Urinary bladder (tissue), 3 donors: ENCODE measurements at regions not wholly inside any gene's neighbourhood (a gene's known extent, or its start where the extent isn't known, plus 50 kb on each side); places are given as distances from the start of the nearest gene placed in this dataset.

ENCODE experiments used
- DNase-seq: peaks from one replicate; pipeline ENCODE4 v3.0.0-alpha.2; 2015; ENCODE audit errors: extremely low spot score
- H3K27ac ChIP-seq: one replicate; pipeline ENCODE4 v1.5.1; 2013; ENCODE audit warnings: low read depth, mild to moderate bottlenecking, moderate library complexity
- H3K36me3 ChIP-seq: one replicate; pipeline ENCODE4 v1.6.1; 2013; ENCODE audit warnings: mild to moderate bottlenecking, moderate library complexity; ENCODE audit not compliant: insufficient read depth
- H3K4me1 ChIP-seq: one replicate; pipeline ENCODE4 v1.6.1; 2013; ENCODE audit warnings: mild to moderate bottlenecking, moderate library complexity; ENCODE audit not compliant: insufficient read depth
- H3K4me3 ChIP-seq: one replicate; pipeline ENCODE4 v1.5.1; 2013; ENCODE audit warnings: low read depth, low read length
- WGBS: extraction: QIAGEN DNeasy Blood & Tissue Kit; methylation state at CpG from one replicate; pipeline ENCODE4 v1.1.7; 2013; 5-methylcytosine and 5-hydroxymethylcytosine counted together
- donor health status: healthy with polysubstance abuse.
- donor health status: healthy.

DNA sequence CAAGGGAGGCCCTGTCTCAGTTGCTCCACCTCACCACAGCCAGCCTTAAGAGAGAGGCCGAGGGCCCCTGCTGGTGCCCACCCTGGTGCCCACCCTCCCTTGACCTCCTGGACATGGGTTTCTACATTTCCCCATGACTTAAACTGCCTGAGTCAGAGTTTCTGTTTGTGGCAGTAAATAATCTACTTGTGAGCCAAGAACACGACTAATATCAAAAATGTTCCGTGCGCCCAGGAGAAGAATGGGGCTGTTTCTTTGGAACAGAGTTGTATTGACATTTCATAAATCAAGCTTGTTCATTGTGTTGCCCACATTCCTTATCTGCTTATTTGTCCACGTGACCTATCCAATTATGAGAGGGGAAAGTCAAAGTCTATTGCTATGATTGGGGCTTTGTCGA is 143.5 kb downstream of the ANKRD60 start:
- no peaks in the 10 kb centered on the region for H3K36me3 ChIP-seq
- no peak for DNase-seq
- H3K4me1 ChIP-seq: no peaks in the 10 kb centered on the region
- H3K27ac ChIP-seq: no peak overlapping the region
- 82% methylated on average over 6 of the region's 6 CpGs for WGBS
- H3K4me3 ChIP-seq: no peak overlapping the region

- Histone ChIP-seq H3K4me3 (no peak overlapping the region), H3K4me1 (no peaks in the 10 kb centered on the region), H3K27ac (no peak overlapping the region), H3K36me3 (no peaks in the 10 kb centered on the region)
- DNase-seq: no peak
- WGBS: 90% methylated on average over 7 of the region's 7 CpGs
Observed at GRCh38 chr20:58084566-58084965, 143.9 kb downstream of the ANKRD60 start.

DNA sequence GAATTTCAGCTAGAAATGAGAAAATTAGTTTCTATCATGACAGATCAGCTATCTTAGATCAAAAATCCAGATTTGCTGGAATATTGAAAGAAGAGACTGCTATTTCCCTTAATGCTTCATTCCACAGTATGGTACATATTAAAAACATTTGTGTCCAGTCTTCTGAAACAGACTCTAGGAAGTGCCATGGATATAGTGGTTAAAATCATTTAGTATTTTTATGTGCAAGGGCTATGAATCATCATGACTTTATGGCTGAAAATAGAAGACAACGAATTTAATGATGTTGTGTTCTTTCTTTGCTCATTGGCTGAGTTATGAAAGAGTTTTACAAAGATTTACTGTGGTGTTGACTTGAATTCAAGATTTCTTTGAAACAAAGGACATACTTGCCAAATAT is 146.6 kb downstream of the ANKRD60 start:
- Histone ChIP-seq H3K27ac (no peak overlapping the region), H3K4me1 (no peaks in the 10 kb centered on the region)
- DNase-seq: peak; percentile 75

GRCh38 chr20:58078741-58079522 is 149.5 kb downstream of the ANKRD60 start:
- Histone ChIP-seq H3K27ac (no peak overlapping the region), H3K4me1 (no peaks in the 10 kb centered on the region)
- WGBS: 39% methylated on average over 7 of the region's 7 CpGs

More for the DNA sequence above, 146.6 kb downstream of the ANKRD60 start:
- WGBS: 13% methylated on average over 1 of the region's 1 CpG
- no peaks in the 10 kb centered on the region for H3K36me3 ChIP-seq
- H3K4me3 ChIP-seq: no peak overlapping the region

DNA sequence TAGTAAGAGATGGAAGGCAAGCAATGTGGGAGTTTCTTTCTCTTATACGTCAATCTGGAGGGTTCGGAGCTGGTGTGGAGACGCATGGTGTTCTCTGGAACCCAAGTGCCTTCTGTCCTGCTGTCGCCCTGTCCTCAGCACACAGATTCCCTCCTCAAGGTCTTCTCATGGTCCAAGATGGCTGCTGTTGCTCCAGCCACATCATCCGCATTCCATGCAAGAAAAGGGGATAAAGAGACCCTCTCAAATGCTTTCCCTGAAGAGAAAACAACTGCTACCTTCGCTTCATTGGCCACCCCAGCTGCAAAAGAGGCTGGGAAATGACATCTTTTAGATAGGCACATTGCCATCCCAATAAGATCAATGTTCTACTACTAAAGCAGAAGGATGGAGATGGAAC is 151.2 kb downstream of the ANKRD60 start:
- Histone ChIP-seq H3K4me3 (no peak overlapping the region), H3K27ac (no peak overlapping the region), H3K4me1 (no peaks in the 10 kb centered on the region), H3K36me3 (no peaks in the 10 kb centered on the region)
- no peak for DNase-seq
- 96% methylated on average over 6 of the region's 6 CpGs for WGBS

More at GRCh38 chr20:58078741-58079522, 149.5 kb downstream of the ANKRD60 start:
- no peaks in the 10 kb centered on the region for H3K36me3 ChIP-seq
- H3K4me3 ChIP-seq: no peak overlapping the region
- no peak for DNase-seq

DNA sequence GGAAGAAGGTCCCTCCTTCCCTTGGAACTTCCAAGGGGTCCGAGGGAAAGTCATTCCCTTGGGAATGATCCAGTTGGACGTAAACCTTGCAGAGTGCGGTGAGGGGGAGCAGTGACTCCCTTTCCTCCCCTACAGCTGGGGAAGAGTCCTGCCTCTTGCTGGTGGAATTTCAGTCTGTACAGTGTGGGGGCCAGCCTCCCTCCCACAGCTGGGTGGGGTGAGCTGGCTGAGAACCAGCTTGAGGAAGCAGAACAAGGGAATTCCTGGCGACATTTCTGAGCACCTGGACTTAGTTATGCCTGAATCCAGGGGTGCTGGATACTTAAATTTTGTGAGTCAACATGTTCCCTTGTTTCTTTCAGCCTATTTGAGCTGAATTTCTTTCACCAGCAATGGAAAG is 152.0 kb downstream of the ANKRD60 start:
- 53% methylated on average over 4 of the region's 4 CpGs for WGBS
- H3K27ac ChIP-seq: no peak overlapping the region
- no peak for DNase-seq
- H3K4me1 ChIP-seq: no peaks in the 10 kb centered on the region
- no peak overlapping the region for H3K4me3 ChIP-seq
- no peaks in the 10 kb centered on the region for H3K36me3 ChIP-seq

- no peak for DNase-seq
- Histone ChIP-seq H3K4me1 (no peaks in the 10 kb centered on the region), H3K27ac (no peak overlapping the region), H3K4me3 (no peak overlapping the region), H3K36me3 (no peaks in the 10 kb centered on the region)
- 92% methylated on average over 14 of the region's 14 CpGs for WGBS
Observed at GRCh38 chr20:58075586-58076345, 152.7 kb downstream of the ANKRD60 start.

DNA sequence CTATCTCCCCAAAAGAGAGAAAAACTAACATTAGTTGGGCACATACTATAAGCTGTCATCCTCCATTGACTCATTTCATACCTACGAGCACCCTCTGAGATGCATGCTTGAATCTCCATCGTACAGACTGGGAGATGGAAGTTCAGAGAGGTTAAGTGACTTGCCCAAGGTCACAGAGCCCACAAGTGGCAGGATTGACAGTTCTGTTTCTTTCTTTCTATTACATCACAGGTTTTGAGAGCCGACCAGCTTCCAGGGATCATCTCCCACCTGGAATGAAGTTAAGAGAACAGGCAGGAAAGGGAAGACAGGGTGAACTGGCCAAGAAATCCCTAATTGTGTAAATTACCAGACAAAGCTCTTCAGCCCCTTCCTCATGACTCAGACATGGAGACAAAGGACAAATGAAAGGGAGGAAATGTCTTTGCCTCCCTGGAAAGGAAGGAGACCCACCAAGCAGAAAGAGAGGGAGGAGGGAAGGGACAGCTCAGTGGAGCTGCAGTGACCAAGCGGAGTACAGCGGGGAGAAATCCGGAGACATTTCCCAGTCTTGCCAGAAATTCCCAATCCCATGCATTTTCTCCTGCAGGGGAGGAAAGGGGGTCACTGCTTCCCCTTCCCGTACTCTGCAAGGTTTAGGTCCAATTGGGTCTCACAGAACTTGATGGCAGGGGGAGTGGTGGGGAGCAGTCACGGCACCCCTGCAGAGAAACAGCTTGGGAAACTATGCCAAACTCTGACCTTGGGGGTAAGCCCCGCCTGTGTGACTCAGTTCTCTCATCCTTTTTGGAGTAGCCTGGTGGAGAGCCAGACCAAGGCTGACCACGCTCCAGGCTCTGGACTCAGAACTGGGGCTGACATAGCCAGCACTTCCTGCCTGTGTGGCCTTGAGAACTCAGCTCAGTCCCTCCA is 154.3 kb downstream of the ANKRD60 start:
- no peak overlapping the region for H3K4me3 ChIP-seq
- DNase-seq: no peak
- H3K36me3 ChIP-seq: no peaks in the 10 kb centered on the region
- no peaks in the 10 kb centered on the region for H3K4me1 ChIP-seq
- 69% methylated on average over 10 of the region's 10 CpGs for WGBS
- H3K27ac ChIP-seq: no peak overlapping the region

- no peak overlapping the region for H3K27ac ChIP-seq
- DNase-seq: no peak
- H3K4me1 ChIP-seq: no peaks in the 10 kb centered on the region
- H3K4me3 ChIP-seq: no peak overlapping the region
- H3K36me3 ChIP-seq: no peaks in the 10 kb centered on the region
- 85% methylated on average over 15 of the region's 15 CpGs for WGBS
Observed at GRCh38 chr20:58072695-58073671, 155.5 kb downstream of the ANKRD60 start.

GRCh38 chr20:58071991-58072390 is 156.5 kb downstream of the ANKRD60 start:
- DNase-seq: no peak
- Histone ChIP-seq H3K4me1 (no peaks in the 10 kb centered on the region), H3K27ac (no peak overlapping the region), H3K4me3 (no peak overlapping the region), H3K36me3 (no peaks in the 10 kb centered on the region)
- 69% methylated on average over 3 of the region's 3 CpGs for WGBS

DNA sequence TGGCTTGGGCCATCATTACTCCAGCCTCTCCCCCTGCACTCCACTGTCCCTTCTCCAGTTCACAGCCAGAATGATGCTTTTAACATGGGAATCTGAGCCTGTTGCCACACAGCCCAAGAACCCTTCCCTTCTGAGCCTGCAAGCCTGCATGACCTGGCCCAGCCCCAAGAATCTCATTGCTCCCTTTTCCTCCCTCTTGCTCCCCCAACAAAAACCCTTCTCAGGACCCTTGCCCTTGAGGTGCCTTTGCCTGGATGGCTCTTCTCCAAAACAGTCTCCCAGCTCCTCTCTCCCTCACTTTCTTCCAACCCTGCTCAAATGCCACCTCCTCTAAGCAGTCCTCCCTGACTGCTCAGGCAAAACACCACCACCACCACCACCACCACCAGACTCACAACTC is 157.2 kb downstream of the ANKRD60 start:
- no peak overlapping the region for H3K27ac ChIP-seq
- H3K36me3 ChIP-seq: no peaks in the 10 kb centered on the region
- no peaks in the 10 kb centered on the region for H3K4me1 ChIP-seq
- H3K4me3 ChIP-seq: no peak overlapping the region
- no peak for DNase-seq

- Histone ChIP-seq H3K4me1 (no peaks in the 10 kb centered on the region), H3K36me3 (no peaks in the 10 kb centered on the region), H3K27ac (no peak overlapping the region), H3K4me3 (no peak overlapping the region)
- DNase-seq: no peak
- 81% methylated on average over 11 of the region's 11 CpGs for WGBS
Observed at GRCh38 chr20:58070664-58071196, 157.7 kb downstream of the ANKRD60 start.
